Lower lobe of right lung (tissue), 2 donors: ENCODE measurements at regions not wholly inside any gene's neighbourhood (a gene's known extent, or its start where the extent isn't known, plus 50 kb on each side); places are given as distances from the start of the nearest gene placed in this dataset.

Experiments used
- ATAC-seq, 2 donors: fragments of 200-7000 bp; cut with Tn5 transposase; one replicate each; pipeline ENCODE4 v1.9.1; 2020 to 2022; ENCODE audit warnings: mild to moderate bottlenecking in 2 of 2, moderate library complexity in 2 of 2
- DNase-seq: peaks from one replicate; pipeline ENCODE4 v3.0.0-alpha.2; 2020
- H3K27ac ChIP-seq: fragments of 200-600 bp; one replicate; pipeline ENCODE4 v1.8.0; 2022
- H3K27me3 ChIP-seq: fragments of 200-600 bp; one replicate; pipeline ENCODE4 v1.8.0; 2022; ENCODE audit warnings: low read depth
- H3K36me3 ChIP-seq: fragments of 200-600 bp; one replicate; pipeline ENCODE4 v1.8.0; 2022; ENCODE audit warnings: mild to moderate bottlenecking
- H3K4me1 ChIP-seq: fragments of 200-600 bp; one replicate; pipeline ENCODE4 v1.8.0; 2022
- H3K4me3 ChIP-seq: fragments of 200-600 bp; one replicate; pipeline ENCODE4 v1.8.0; 2022; ENCODE audit warnings: mild to moderate bottlenecking
- H3K9me3 ChIP-seq: fragments of 200-600 bp; one replicate; pipeline ENCODE4 v1.8.0; 2022
- CTCF ChIP-seq: fragments of 200-600 bp; IDR thresholded peaks from one replicate; pipeline ENCODE4 v1.8.0; 2022; ENCODE audit warnings: antibody characterized with exemption, mild to moderate bottlenecking
- intact Hi-C: fragments of 100-400 bp; cut with DNase I; formaldehyde crosslinking; loops from one replicate; pipeline ENCODE4 v1.11.0; 2022
- donor health status: DM: no; HTN: yes; CAD: no; lungs with severe emphysema.

GRCh38 chr15:62475591-62475990, 310.5 kb upstream of the C2CD4B start:
- no peak for TF ChIP-seq CTCF
- H3K4me1 ChIP-seq = peaks cover 4% of the 10 kb centered on the region
- DNase-seq = no peak

GRCh38 chr15:62476163-62476562, 311.1 kb upstream of the C2CD4B start:
- TF ChIP-seq CTCF = no peak
- ATAC-seq (no peak), DNase-seq (no peak)
- Histone ChIP-seq H3K27me3 (no peaks in the 10 kb centered on the region), H3K9me3 (no peaks in the 10 kb centered on the region), H3K4me3 (no peak overlapping the region), H3K27ac (no peak overlapping the region), H3K4me1 (peaks cover 3% of the 10 kb centered on the region), H3K36me3 (no peaks in the 10 kb centered on the region)
- intact Hi-C loops = no loop called here

More at GRCh38 chr15:62475591-62475990, 310.5 kb upstream of the C2CD4B start:
- no peak for ATAC-seq
- H3K36me3 ChIP-seq = no peaks in the 10 kb centered on the region
- H3K9me3 ChIP-seq = no peaks in the 10 kb centered on the region
- no peak overlapping the region for H3K27ac ChIP-seq
- no peak overlapping the region for H3K4me3 ChIP-seq
- H3K27me3 ChIP-seq = no peaks in the 10 kb centered on the region
- intact Hi-C loops = no loop called here

- no peak for ATAC-seq
These were observed 312.8 kb upstream of the C2CD4B start for GRCh38 chr15:62477929-62478328.

GRCh38 chr15:62482785-62483429, 317.8 kb upstream of the C2CD4B start:
- Histone ChIP-seq H3K36me3 (no peaks in the 10 kb centered on the region), H3K27me3 (no peaks in the 10 kb centered on the region), H3K4me1 (no peaks in the 10 kb centered on the region), H3K9me3 (no peaks in the 10 kb centered on the region), H3K4me3 (no peak overlapping the region), H3K27ac (no peak overlapping the region)
- intact Hi-C loops = no loop called here
- no peak for DNase-seq
- no peak for TF ChIP-seq CTCF
- no peak for ATAC-seq

More at GRCh38 chr15:62477929-62478328, 312.8 kb upstream of the C2CD4B start:
- Histone ChIP-seq H3K4me3 (no peak overlapping the region), H3K27me3 (no peaks in the 10 kb centered on the region), H3K9me3 (no peaks in the 10 kb centered on the region), H3K27ac (no peak overlapping the region), H3K36me3 (no peaks in the 10 kb centered on the region), H3K4me1 (no peaks in the 10 kb centered on the region)
- intact Hi-C loops = no loop called here
- TF ChIP-seq CTCF = no peak
- no peak for DNase-seq

GRCh38 chr15:62483814-62484213, 318.7 kb upstream of the C2CD4B start:
- ATAC-seq (no peak), DNase-seq (no peak)
- TF ChIP-seq CTCF = no peak
- Histone ChIP-seq H3K27ac (no peak overlapping the region), H3K27me3 (no peaks in the 10 kb centered on the region), H3K4me1 (no peaks in the 10 kb centered on the region), H3K36me3 (no peaks in the 10 kb centered on the region), H3K9me3 (no peaks in the 10 kb centered on the region), H3K4me3 (no peak overlapping the region)
- intact Hi-C loops = no loop called here
